SK-N-SH (cell line): ENCODE measurements at regions not wholly inside any gene's neighbourhood (a gene's known extent, or its start where the extent isn't known, plus 50 kb on each side); places are given as distances from the start of the nearest gene placed in this dataset.

Experiments used
- CTCF ChIA-PET: fragments of 300-600, 350-600 bp; formaldehyde crosslinking; extraction: SDS; loops from one replicate; lab custom pipeline; 2021; lab: Yijun Ruan, JAX
- POLR2A ChIA-PET: fragments of 350-600 bp; sonication (Branson Sonifier 250); formaldehyde crosslinking; extraction: SDS; loops from one replicate; lab custom pipeline; 2020; ENCODE audit warnings: antibody characterized with exemption, inconsistent platforms; lab: Yijun Ruan, JAX
- DNase-seq: peaks from one replicate; pipeline ENCODE4 v3.0.0; 2012
- H2AFZ ChIP-seq: fragments of 200-600 bp; sonication (generic); 2 replicates; pipeline ENCODE4 v1.8.1; 2016; ENCODE audit warnings: antibody characterized with exemption, mild to moderate bottlenecking, low read depth
- H3F3A ChIP-seq: fragments of 200-600 bp; sonication (generic); replicated peaks from 2 replicates; pipeline ENCODE3; 2016; ENCODE audit warnings: antibody characterized with exemption, mild to moderate bottlenecking; ENCODE audit not compliant: insufficient read depth
- H3K27ac ChIP-seq, 2 experiments: fragments of 200-500 bp in 1 of 2; fragments of 200-600 bp in 1 of 2; sonication (Bioruptor generic) in 1 of 2; sonication (generic), shearing (Covaris generic) in 1 of 2; 2 replicates each; pipeline versions ENCODE4 v1.5.1 to v1.6.1; 2014 to 2016; ENCODE audit warnings: low read depth in 2 of 2, inconsistent platforms in 1 of 2, low read length in 1 of 2, mild to moderate bottlenecking in 1 of 2, mixed read lengths in 1 of 2
- H3K27me3 ChIP-seq: fragments of 200-600 bp; sonication (generic), shearing (Covaris generic); 2 replicates; pipeline ENCODE4 v1.6.1; 2016; ENCODE audit warnings: mixed run types; ENCODE audit not compliant: insufficient read depth
- H3K36me3 ChIP-seq, 2 experiments: fragments of 200-500 bp in 1 of 2; fragments of 200-600 bp in 1 of 2; sonication (Bioruptor generic) in 1 of 2; sonication (generic) in 1 of 2; replicated peaks in 1 of 2; 2 replicates each; pipeline versions ENCODE3 to v1.5.1; 2014 to 2016; ENCODE audit warnings: low read length in 1 of 2, mild to moderate bottlenecking in 1 of 2; ENCODE audit not compliant: insufficient read depth in 2 of 2, control insufficient read depth in 1 of 2
- H3K4me1 ChIP-seq, 2 experiments: fragments of 200-500 bp in 1 of 2; fragments of 200-600 bp in 1 of 2; sonication (Bioruptor generic) in 1 of 2; sonication (generic), shearing (Covaris generic) in 1 of 2; 2 replicates each; pipeline versions ENCODE4 v1.5.1 to v1.6.1; 2014 to 2016; ENCODE audit warnings: low read depth in 1 of 2, low read length in 1 of 2, mixed run types in 1 of 2; ENCODE audit not compliant: insufficient read depth in 2 of 2, control insufficient read depth in 1 of 2
- H3K4me2 ChIP-seq: fragments of 200-600 bp; sonication (generic), shearing (Covaris generic); 2 replicates; pipeline ENCODE4 v1.6.1; 2017; ENCODE audit warnings: mixed run types
- H3K4me3 ChIP-seq, 2 experiments: fragments of 200-500 bp in 1 of 2; fragments of 200-600 bp in 1 of 2; sonication (Bioruptor generic) in 1 of 2; sonication (generic), shearing (Covaris generic) in 1 of 2; 2 replicates each; pipeline versions ENCODE4 v1.5.1 to v1.8.1; 2014 to 2016; ENCODE audit warnings: low read depth in 2 of 2, inconsistent platforms in 1 of 2, low read length in 1 of 2, mild to moderate bottlenecking in 1 of 2, mixed read lengths in 1 of 2, moderate library complexity in 1 of 2
- H3K79me2 ChIP-seq: fragments of 200-600 bp; sonication (generic); 2 replicates; pipeline ENCODE4 v1.8.1; 2017; ENCODE audit warnings: mild to moderate bottlenecking; ENCODE audit not compliant: insufficient read depth
- H3K9ac ChIP-seq: fragments of 200-600 bp; sonication (generic); 2 replicates; pipeline ENCODE4 v1.6.1; 2017; ENCODE audit warnings: mixed run types
- H3K9me2 ChIP-seq: fragments of 200-600 bp; sonication (generic); 2 replicates; pipeline ENCODE4 v1.6.1; 2017; ENCODE audit warnings: mixed run types
- H3K9me3 ChIP-seq: fragments of 200-600 bp; sonication (generic); 2 replicates; pipeline ENCODE4 v1.6.1; 2017; ENCODE audit warnings: mixed run types, mild to moderate bottlenecking, moderate library complexity
- H4K20me1 ChIP-seq: fragments of 200-600 bp; sonication (generic); 2 replicates; pipeline ENCODE4 v1.6.1; 2017; ENCODE audit warnings: mild to moderate bottlenecking, mixed run types; ENCODE audit not compliant: insufficient read depth
- CHD2 ChIP-seq: fragments of 150-350 bp; IDR thresholded peaks from 2 replicates; pipeline ENCODE4 v1.6.1; 2018; ENCODE audit warnings: low read length; ENCODE audit not compliant: partially characterized antibody
- CTCF ChIP-seq: fragments of 200-600 bp; sonication (generic); IDR thresholded peaks from 2 replicates; pipeline ENCODE4 v1.6.1; 2017; ENCODE audit warnings: antibody characterized with exemption, mild to moderate bottlenecking, moderate library complexity
- ELF1 ChIP-seq: IDR thresholded peaks from 2 replicates; pipeline ENCODE4 v1.4.0; 2012
- EP300 ChIP-seq, 2 experiments: IDR thresholded peaks; 2 replicates each; pipeline versions ENCODE4 v1.4.0 to v1.6.1; 2012; ENCODE audit warnings: borderline replicate concordance in 1 of 2, low read depth in 1 of 2, low read length in 1 of 2
- EZH2phosphoT487 ChIP-seq: fragments of 200-600 bp; sonication (generic); IDR thresholded peaks from 2 replicates; pipeline ENCODE4 v1.6.1; 2017; ENCODE audit warnings: low read depth, mixed run types, mild to moderate bottlenecking, antibody characterized with exemption, moderate library complexity, borderline replicate concordance
- FOXJ3 ChIP-seq: sonication (generic); formaldehyde crosslinking; IDR thresholded peaks from 2 replicates; pipeline ENCODE4 v1.5.1; 2020; ENCODE audit warnings: mild to moderate bottlenecking, missing genetic modification reagents
- GABPA ChIP-seq: IDR thresholded peaks from 2 replicates; pipeline ENCODE4 v1.4.0; 2012; ENCODE audit warnings: low read depth, mild to moderate bottlenecking
- MAX ChIP-seq: IDR thresholded peaks from 2 replicates; pipeline ENCODE4 v1.4.0; 2012; ENCODE audit warnings: low read depth
- MEF2A ChIP-seq: IDR thresholded peaks from 2 replicates; pipeline ENCODE4 v1.4.0; 2012; ENCODE audit warnings: low read depth, borderline replicate concordance
- MXI1 ChIP-seq: IDR thresholded peaks from 2 replicates; pipeline ENCODE4 v1.6.1; 2012; ENCODE audit warnings: mild to moderate bottlenecking, low read depth, low read length, improper control_type of control experiment
- NFIC ChIP-seq: IDR thresholded peaks from 2 replicates; pipeline ENCODE4 v1.4.0; 2012; ENCODE audit warnings: borderline replicate concordance
- NRF1 ChIP-seq: IDR thresholded peaks from 2 replicates; pipeline ENCODE4 v1.6.1; 2012; ENCODE audit warnings: low read depth, mild to moderate bottlenecking, low read length
- POLR2AphosphoS5 ChIP-seq: IDR thresholded peaks from 2 replicates; pipeline ENCODE4 v1.6.1; 2012; ENCODE audit warnings: low read depth, low read length
- RAD21 ChIP-seq: IDR thresholded peaks from 2 replicates; pipeline ENCODE4 v1.6.1; 2012; ENCODE audit warnings: mild to moderate bottlenecking, low read length
- RCOR1 ChIP-seq: fragments of 150-350 bp; IDR thresholded peaks from 2 replicates; pipeline ENCODE4 v1.6.1; 2017; ENCODE audit warnings: antibody characterized with exemption, low read length
- RFX5 ChIP-seq: IDR thresholded peaks from 2 replicates; pipeline ENCODE4 v1.6.1; 2012; ENCODE audit warnings: mild to moderate bottlenecking, improper control_type of control experiment, low read length
- RXRA ChIP-seq: IDR thresholded peaks from 2 replicates; pipeline ENCODE4 v1.4.0; 2012; ENCODE audit warnings: low read depth, mild to moderate bottlenecking, borderline replicate concordance
- SIN3A ChIP-seq: IDR thresholded peaks from 2 replicates; pipeline ENCODE4 v1.6.1; 2012; ENCODE audit warnings: low read depth, mild to moderate bottlenecking, low read length, moderate library complexity, borderline replicate concordance
- SMC3 ChIP-seq: IDR thresholded peaks from 2 replicates; pipeline ENCODE4 v1.6.1; 2012; ENCODE audit warnings: low read depth, low read length, improper control_type of control experiment
- TAF1 ChIP-seq: IDR thresholded peaks from 2 replicates; pipeline ENCODE4 v1.6.1; 2012; ENCODE audit warnings: low read depth, mild to moderate bottlenecking, low read length, moderate library complexity, borderline replicate concordance
- TCF12 ChIP-seq: IDR thresholded peaks from 2 replicates; pipeline ENCODE4 v1.4.0; 2012
- TEAD4 ChIP-seq: IDR thresholded peaks from 2 replicates; pipeline ENCODE4 v1.4.0; 2012; ENCODE audit warnings: mild to moderate bottlenecking, borderline replicate concordance; ENCODE audit not compliant: insufficient read depth
- USF1 ChIP-seq: IDR thresholded peaks from 2 replicates; pipeline ENCODE4 v1.4.0; 2012; ENCODE audit warnings: low read depth, borderline replicate concordance
- USF2 ChIP-seq: fragments of 150-350 bp; IDR thresholded peaks from 2 replicates; pipeline ENCODE4 v1.6.1; 2017; ENCODE audit warnings: antibody characterized with exemption, low read length, low read depth, borderline replicate concordance
- YY1 ChIP-seq: IDR thresholded peaks from 2 replicates; pipeline ENCODE4 v1.4.0; 2012; ENCODE audit warnings: low read depth, mild to moderate bottlenecking
- WGBS: methylation state at CpG from one replicate; pipeline ENCODE4 v1.1.6; 2017; ENCODE audit warnings: low lambda C conversion rate; 5-methylcytosine and 5-hydroxymethylcytosine counted together
- TF ChIP-seq, protein P1 (sequence below): fragments of 150-350 bp; IDR thresholded peaks from 2 replicates; pipeline ENCODE4 v1.6.1; 2016; ENCODE audit warnings: mild to moderate bottlenecking, low read depth, low read length

DNA sequence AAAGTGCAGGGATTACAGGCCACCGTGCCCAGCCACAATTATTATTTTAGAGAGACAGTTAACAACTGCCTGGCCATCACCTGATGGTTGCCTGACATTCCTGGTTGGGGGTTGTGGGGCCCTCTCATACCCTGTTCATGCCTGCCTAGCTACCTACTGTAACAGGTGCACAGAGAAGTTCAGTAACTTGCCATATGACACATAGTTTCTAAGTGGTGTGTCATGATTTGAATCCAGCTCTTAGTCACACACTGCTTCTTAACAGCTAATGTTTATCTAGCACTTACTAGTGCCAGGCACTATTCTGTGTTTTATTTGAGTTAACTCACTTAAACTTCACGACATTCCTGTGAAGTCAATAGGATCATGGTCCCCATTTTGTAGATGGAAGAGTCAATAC, 122.7 kb upstream of the JADE1 start:
- Histone ChIP-seq H3K4me2 (no peak overlapping the region), H3K9me3 (no peaks in the 10 kb centered on the region), H4K20me1 (no peaks in the 10 kb centered on the region), H3K4me1 (peaks cover 0 to 2% of the 10 kb centered on the region in 2 experiments; a peak in 1 of 4 replicates), H3K79me2 (no peaks in the 10 kb centered on the region), H3F3A (no peaks in the 10 kb centered on the region), H3K27ac (no peak overlapping the region), H3K4me3 (no peak overlapping the region)
- WGBS = 96% methylated on average over 2 of the region's 2 CpGs
- no peak for TF ChIP-seq RFX5
- TF ChIP-seq EZH2phosphoT487 = no peak
- TF ChIP-seq RCOR1 = no peak
- no peak for TF ChIP-seq EP300 (IDR thresholded peaks at IDR 0.05; ENCODE audit: borderline replicate concordance in 1 of 2, low read depth in 1 of 2, low read length in 1 of 2)
- no peak for TF ChIP-seq RXRA
- TF ChIP-seq MAX = no peak
- no peak for TF ChIP-seq NFIC
- no peak for TF ChIP-seq POLR2AphosphoS5
- no peak for TF ChIP-seq YY1
- TF ChIP-seq ELF1 = no peak
- TF ChIP-seq USF1 = no peak
- TF ChIP-seq USF2 = no peak
- TF ChIP-seq SMC3 = no peak
- no peak for TF ChIP-seq RAD21
- TF ChIP-seq MXI1 = no peak
- TF ChIP-seq TCF12 = no peak
- no peak for TF ChIP-seq TAF1
- no peak for TF ChIP-seq NRF1
- no peak for TF ChIP-seq TEAD4
- TF ChIP-seq FOXJ3 (CRISPR knock-in tag) = no peak
- TF ChIP-seq, all 33 proteins: peak for 0
- no peaks in the 10 kb centered on the region for H3K27me3 ChIP-seq
- no peaks in the 10 kb centered on the region for H3K36me3 ChIP-seq
- no peaks in the 10 kb centered on the region for H3K9me2 ChIP-seq
- no peak overlapping the region for H2AFZ ChIP-seq
- CTCF ChIA-PET = no interaction called here
- POLR2A ChIA-PET = no interaction called here
- H3K9ac ChIP-seq = no peak overlapping the region
- DNase-seq = no peak

DNA sequence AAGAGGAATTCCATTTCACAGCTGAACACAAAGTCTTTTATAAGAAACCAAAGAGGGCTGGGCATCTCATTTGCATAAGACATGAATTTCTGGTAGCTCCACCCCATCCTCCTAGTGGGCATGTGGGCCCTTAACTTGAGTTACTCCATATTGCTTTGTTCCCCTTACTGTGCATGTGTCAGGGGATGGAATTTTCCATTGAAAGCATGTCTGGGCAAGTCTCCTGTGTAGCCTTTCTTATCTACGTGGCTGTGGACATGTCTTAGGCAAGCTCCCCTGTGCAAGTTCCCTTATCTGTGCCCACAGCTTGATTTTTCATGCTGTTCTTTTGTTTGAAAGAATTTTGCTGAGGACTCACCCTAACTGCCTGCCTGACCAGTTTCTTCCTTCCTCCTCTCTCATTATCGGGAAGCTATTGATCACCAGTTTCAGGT, 123.5 kb upstream of the JADE1 start:
- H3K36me3 ChIP-seq = no peaks in the 10 kb centered on the region
- H3K27me3 ChIP-seq = no peaks in the 10 kb centered on the region
- DNase-seq = no peak
- 90% methylated on average over 2 of the region's 2 CpGs for WGBS
- H3K4me2 ChIP-seq = no peak overlapping the region
- no peaks in the 10 kb centered on the region for H4K20me1 ChIP-seq
- no peaks in the 10 kb centered on the region for H3K79me2 ChIP-seq
- no peak overlapping the region for H3K27ac ChIP-seq
- no peak overlapping the region for H3K9ac ChIP-seq
- no peaks in the 10 kb centered on the region for H3F3A ChIP-seq
- H3K4me3 ChIP-seq = no peak overlapping the region
- no peak overlapping the region for H2AFZ ChIP-seq
- H3K9me2 ChIP-seq = no peaks in the 10 kb centered on the region
- H3K4me1 ChIP-seq = peaks cover 0 to 2% of the 10 kb centered on the region in 2 experiments; a peak in 1 of 4 replicates
- POLR2A ChIA-PET = no interaction called here
- no peaks in the 10 kb centered on the region for H3K9me3 ChIP-seq
- CTCF ChIA-PET = interaction anchor here (0.6 kb wide), 1 partner anchor 14 kb away, joined by 3 read pairs; no protein-coding TSS in a partner anchor
- no peak for TF ChIP-seq RCOR1
- TF ChIP-seq, protein P1, sequence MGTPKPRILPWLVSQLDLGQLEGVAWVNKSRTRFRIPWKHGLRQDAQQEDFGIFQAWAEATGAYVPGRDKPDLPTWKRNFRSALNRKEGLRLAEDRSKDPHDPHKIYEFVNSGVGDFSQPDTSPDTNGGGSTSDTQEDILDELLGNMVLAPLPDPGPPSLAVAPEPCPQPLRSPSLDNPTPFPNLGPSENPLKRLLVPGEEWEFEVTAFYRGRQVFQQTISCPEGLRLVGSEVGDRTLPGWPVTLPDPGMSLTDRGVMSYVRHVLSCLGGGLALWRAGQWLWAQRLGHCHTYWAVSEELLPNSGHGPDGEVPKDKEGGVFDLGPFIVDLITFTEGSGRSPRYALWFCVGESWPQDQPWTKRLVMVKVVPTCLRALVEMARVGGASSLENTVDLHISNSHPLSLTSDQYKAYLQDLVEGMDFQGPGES = no peak
- TF ChIP-seq SIN3A = no peak
- no peak for TF ChIP-seq CHD2
- TF ChIP-seq TCF12 = no peak
- TF ChIP-seq NRF1 = no peak
- no peak for TF ChIP-seq CTCF
- TF ChIP-seq GABPA = no peak
- no peak for TF ChIP-seq ELF1
- TF ChIP-seq MEF2A = no peak
- TF ChIP-seq RAD21 = no peak
- no peak for TF ChIP-seq MXI1
- no peak for TF ChIP-seq SMC3
